DND-41 (cell line): ENCODE measurements at regions not wholly inside any gene's neighbourhood (a gene's known extent, or its start where the extent isn't known, plus 50 kb on each side); places are given as distances from the start of the nearest gene placed in this dataset.

Source experiments
- EZH2 ChIP-seq: IDR thresholded peaks from 3 replicates; pipeline ENCODE4 v1.6.1; 2012; ENCODE audit warnings: borderline replicate concordance, low read depth, mild to moderate bottlenecking, moderate library complexity, low read length, inconsistent platforms; ENCODE audit not compliant: severe bottlenecking
- TF ChIP-seq, protein P1 (sequence below): IDR thresholded peaks from 2 replicates; pipeline ENCODE4 v1.5.1; 2012; ENCODE audit warnings: borderline replicate concordance, low read length, moderate library complexity, mild to moderate bottlenecking; ENCODE audit not compliant: poor library complexity, severe bottlenecking; ENCODE audit errors: extremely low read depth

DNA sequence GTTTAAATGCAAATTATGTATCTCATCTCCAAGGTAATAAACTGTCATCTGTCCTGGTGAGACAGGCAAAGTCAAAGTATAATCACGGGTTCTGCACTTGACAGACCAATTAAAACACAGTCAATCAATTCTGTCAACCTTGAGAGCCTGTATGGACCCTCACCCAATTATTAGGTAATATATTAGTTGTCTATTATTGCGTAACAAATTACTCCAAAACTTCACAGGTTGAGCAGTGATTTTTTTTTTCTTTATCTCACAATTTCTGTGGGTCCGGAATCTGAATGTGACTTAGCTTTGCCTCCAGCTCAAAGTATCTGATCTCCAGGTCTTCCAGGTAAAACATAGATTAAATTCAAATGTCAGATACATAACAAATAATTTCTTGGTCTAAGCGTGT, 707.4 kb upstream of the ARGLU1 start:
- TF ChIP-seq, protein P1, sequence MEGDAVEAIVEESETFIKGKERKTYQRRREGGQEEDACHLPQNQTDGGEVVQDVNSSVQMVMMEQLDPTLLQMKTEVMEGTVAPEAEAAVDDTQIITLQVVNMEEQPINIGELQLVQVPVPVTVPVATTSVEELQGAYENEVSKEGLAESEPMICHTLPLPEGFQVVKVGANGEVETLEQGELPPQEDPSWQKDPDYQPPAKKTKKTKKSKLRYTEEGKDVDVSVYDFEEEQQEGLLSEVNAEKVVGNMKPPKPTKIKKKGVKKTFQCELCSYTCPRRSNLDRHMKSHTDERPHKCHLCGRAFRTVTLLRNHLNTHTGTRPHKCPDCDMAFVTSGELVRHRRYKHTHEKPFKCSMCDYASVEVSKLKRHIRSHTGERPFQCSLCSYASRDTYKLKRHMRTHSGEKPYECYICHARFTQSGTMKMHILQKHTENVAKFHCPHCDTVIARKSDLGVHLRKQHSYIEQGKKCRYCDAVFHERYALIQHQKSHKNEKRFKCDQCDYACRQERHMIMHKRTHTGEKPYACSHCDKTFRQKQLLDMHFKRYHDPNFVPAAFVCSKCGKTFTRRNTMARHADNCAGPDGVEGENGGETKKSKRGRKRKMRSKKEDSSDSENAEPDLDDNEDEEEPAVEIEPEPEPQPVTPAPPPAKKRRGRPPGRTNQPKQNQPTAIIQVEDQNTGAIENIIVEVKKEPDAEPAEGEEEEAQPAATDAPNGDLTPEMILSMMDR = no peak
- TF ChIP-seq EZH2 = no peak
